GM06990 (cell line): ENCODE measurements at regions not wholly inside any gene's neighbourhood (a gene's known extent, or its start where the extent isn't known, plus 50 kb on each side); places are given as distances from the start of the nearest gene placed in this dataset.

Experiments
- DNase-seq: peaks from one replicate; pipeline ENCODE4 v3.0.0-alpha.2; 2011; ENCODE audit not compliant: insufficient read length; ENCODE audit errors: extremely low read depth
- H3K27me3 ChIP-seq: replicated peaks from 2 replicates; pipeline ENCODE4 v1.6.0; 2011; ENCODE audit warnings: low read length; ENCODE audit not compliant: control insufficient read depth, insufficient read depth
- H3K36me3 ChIP-seq: 2 replicates; pipeline ENCODE4 v1.5.1; 2011; ENCODE audit warnings: low read length; ENCODE audit not compliant: control insufficient read depth, insufficient read depth
- H3K4me3 ChIP-seq: replicated peaks from 2 replicates; pipeline ENCODE4 v1.5.1; 2011; ENCODE audit warnings: low read depth, mild to moderate bottlenecking, control low read depth, low read length
- TF ChIP-seq, protein P1 (sequence below): IDR thresholded peaks from 2 replicates; pipeline ENCODE4 v1.5.1; 2011; ENCODE audit warnings: low read length, control low read depth, mild to moderate bottlenecking, inconsistent platforms; ENCODE audit not compliant: insufficient read depth, poor library complexity, severe bottlenecking

DNA sequence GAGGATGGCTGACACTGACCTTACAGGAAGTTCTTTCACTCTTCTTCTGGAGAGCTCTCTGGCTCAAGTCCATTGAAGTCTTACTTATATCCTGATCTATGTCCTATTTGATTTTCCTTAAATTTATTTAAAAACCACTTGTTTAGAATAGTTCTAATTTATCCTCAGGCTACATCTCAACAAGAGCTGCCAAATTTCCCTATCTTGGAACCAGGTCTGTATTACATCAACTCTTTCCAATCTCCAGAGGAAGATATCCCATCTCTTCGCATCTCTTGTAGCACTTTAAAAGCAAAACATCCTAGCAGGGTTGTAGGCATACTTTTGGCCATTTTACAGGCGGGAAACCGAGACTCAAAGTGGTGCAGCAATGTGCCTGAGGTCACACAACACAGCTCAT is 290.5 kb upstream of the TEX13C start:
- no peak for DNase-seq
- TF ChIP-seq, protein P1, sequence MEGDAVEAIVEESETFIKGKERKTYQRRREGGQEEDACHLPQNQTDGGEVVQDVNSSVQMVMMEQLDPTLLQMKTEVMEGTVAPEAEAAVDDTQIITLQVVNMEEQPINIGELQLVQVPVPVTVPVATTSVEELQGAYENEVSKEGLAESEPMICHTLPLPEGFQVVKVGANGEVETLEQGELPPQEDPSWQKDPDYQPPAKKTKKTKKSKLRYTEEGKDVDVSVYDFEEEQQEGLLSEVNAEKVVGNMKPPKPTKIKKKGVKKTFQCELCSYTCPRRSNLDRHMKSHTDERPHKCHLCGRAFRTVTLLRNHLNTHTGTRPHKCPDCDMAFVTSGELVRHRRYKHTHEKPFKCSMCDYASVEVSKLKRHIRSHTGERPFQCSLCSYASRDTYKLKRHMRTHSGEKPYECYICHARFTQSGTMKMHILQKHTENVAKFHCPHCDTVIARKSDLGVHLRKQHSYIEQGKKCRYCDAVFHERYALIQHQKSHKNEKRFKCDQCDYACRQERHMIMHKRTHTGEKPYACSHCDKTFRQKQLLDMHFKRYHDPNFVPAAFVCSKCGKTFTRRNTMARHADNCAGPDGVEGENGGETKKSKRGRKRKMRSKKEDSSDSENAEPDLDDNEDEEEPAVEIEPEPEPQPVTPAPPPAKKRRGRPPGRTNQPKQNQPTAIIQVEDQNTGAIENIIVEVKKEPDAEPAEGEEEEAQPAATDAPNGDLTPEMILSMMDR = no peak
- H3K4me3 ChIP-seq = no peak overlapping the region
- H3K36me3 ChIP-seq = no peaks in the 10 kb centered on the region
- no peaks in the 10 kb centered on the region for H3K27me3 ChIP-seq
